NCI-H2196 (cell line): ENCODE measurements at regions not wholly inside any gene's neighbourhood (a gene's known extent, or its start where the extent isn't known, plus 50 kb on each side); places are given as distances from the start of the nearest gene placed in this dataset.
A peak's percentile ranks its signal among the peaks of the same experiment; 100 is the strongest.

Experiments used
- DNase-seq: peaks from one replicate; lab custom pipeline; 2025; ENCODE audit not compliant: unreplicated experiment; lab: John Stamatoyannopoulos, UW

DNA sequence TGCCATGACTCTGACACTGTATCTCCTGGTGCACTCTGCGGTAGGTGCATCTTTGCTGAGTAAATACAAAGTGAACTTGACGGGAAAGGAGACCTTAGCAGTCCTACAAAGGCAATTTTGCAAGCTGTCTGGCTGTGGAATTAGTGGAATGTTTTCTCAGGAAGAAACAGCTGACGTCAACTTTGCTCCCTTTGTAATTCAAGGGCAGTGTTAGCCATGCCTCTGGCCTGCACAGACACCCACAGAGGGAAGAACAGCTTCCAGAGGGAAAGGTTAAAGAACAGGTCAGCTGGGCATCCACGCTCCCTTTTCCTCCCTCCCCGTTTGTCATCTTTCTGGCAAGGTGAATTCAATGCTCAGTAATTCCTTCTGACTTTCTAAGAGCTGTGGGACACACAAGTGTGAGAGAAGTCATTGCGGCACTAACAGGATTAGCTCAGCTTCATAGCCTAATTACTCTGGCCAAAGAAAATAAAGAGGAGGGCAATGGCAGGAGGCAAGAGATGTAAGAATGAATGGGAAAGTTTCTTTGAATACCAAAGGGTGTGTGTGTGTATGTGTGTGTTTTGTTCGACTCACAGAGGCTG lies 476.9 kb upstream of the GOT2 start:
- no peak for DNase-seq

DNA sequence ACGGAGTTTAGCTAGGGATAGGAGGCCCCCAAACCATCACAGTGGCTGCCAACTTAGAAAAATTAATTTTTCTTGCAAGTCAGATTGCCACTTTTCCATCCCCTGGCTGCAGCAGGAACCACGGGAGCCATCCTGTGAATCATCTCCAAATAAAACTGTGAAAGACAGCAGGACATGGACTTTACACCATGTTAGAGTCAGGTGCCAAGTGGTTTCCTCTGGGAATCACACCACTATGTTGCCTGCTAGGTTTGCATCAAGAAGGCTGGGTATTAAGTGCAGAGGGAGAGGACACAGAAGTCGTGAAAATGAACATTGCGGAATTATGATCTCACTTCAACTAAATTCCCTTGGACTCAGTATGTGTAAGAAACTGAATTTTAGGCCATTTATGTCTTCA lies 471.3 kb upstream of the GOT2 start:
- no peak for DNase-seq

DNA sequence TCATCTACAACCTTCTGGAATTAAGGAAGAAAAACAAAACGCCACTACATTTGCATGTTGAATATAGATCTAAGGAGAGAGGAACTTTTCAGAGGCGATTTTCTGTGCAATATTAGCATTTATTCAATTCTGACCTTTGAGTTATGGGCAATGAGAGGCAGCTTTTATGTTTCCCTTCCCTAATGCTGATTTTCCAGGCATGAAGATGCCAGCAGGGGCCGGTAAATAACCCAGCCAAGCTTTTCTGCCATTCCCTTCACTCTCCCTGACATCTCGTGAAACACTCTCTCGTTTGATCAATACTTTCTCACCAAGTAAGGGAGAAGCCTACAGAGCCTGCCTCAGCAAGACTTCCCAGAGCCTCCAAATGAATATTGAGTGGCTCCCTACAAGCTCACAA lies 470.5 kb upstream of the GOT2 start:
- no peak for DNase-seq

DNA sequence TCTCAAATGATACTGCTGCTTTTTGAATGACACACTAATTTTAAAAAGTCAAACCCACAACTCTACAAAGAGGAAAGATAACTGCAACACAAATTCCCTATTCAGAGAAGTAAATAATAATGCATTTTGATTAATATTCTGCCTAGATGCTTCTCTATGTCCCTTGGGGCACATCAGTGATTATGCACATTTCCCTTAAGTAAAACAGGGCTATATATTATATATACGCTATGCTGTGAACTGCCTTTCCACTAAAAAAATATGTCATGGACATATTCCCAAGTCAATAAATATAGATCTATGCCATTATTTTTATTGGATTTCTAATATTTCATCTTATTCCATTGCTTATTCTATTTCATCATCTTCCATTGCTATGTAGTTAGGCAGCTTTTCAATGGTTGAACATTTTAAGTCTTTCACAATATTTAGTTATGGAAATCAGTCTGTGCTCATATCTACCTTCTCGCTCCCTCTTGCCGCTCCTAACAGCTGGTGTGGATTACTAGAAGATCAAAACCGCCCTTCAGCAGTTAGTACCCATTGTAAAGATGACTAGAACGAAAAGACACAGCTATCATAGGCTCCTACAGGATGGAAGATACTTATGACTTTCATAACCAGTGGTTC lies 468.2 kb upstream of the GOT2 start:
- DNase-seq: no peak

DNA sequence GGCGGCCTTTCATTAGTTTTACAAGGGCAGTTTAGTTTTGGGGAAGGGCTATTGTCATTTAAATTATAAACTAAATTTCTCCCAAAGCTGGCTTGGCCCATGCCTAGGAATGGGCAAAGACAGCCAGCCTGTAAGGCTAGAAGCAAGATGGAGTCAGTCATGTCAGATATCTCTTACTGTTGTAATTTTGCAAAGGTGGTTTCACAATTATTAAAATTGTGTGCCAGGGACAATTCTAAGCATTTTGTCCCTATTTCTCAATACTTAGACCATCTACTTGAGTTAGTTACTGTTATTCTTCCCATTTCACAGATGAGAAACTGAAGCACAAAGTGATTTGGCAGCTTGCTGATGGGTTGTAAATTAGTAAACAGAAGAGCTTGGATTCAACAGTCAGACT lies 467.7 kb upstream of the GOT2 start:
- no peak for DNase-seq

DNA sequence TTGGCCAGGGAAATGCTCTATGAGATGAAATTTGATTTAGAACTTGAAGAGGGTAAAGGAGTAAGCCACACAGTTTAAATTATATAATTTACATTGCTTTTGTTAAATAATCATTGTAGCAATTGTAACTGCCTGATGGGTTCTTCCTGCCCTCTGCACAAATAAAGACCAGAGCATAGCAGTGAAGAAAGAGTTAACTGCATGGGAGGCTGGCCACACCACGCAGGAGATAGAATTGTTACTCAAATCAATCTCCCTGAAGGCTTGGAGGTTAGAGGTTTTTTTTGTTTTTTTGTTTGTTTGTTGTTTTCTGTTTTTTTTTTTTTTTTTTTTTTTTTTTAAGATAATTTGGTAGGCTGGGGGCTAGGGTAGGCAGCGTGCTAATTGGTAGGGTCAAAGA lies 467.0 kb upstream of the GOT2 start:
- DNase-seq: no peak

DNA sequence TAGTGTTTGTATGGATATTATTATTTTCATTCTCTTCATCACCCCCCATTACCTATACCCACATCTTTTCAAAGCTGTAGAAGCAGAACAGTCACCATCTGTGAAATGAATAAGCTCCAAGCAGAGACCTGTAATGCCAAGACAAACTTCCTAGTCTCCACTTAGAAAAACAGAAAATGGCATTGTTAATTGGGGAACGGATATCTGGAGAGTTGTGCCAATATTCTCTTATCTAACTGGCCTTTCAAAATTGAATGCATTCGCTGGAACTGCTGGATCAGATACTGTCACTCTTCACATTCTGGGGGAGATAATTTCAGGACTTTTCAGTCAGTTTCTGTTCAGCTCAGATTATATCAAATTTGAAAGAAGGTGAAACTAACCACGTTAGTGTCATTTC lies 464.4 kb upstream of the GOT2 start:
- DNase-seq: no peak

DNA sequence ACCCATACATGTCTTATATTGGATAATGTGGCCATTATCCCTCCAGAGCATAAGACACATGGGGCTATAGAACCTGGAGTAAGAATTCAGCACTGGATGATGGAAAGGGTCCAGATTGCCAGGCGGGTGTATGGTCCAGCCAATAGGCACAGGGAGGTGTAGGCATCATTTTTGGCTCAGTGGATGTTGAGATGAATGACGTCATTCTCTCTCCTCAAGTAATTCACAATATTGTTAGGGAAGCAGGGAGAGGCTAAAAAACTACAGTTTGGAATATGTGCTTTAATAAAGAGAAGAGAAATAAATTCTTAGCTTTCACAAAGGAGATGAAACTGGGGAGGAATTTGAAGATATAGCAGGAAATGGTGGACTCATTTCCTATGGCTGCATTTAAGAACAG lies 461.1 kb upstream of the GOT2 start:
- no peak for DNase-seq

DNA sequence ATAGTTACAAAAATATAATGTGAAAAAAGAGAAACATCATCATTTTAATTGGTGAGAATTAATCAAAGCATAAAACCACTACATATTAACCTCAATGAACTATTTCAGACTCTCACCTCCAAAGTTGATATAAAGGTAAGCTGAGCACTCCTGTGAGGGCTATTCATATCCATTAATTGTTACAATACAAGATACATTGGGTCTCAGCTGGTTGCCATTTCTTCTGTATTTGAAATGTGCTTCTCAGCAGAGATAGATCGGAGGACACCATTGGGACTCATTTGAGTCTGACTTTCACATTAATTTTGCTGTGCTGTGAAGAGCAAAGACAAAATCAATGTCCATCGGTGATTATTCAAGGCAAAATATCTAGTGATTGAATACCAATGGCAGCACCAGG lies 459.5 kb upstream of the GOT2 start:
- DNase-seq: no peak

DNA sequence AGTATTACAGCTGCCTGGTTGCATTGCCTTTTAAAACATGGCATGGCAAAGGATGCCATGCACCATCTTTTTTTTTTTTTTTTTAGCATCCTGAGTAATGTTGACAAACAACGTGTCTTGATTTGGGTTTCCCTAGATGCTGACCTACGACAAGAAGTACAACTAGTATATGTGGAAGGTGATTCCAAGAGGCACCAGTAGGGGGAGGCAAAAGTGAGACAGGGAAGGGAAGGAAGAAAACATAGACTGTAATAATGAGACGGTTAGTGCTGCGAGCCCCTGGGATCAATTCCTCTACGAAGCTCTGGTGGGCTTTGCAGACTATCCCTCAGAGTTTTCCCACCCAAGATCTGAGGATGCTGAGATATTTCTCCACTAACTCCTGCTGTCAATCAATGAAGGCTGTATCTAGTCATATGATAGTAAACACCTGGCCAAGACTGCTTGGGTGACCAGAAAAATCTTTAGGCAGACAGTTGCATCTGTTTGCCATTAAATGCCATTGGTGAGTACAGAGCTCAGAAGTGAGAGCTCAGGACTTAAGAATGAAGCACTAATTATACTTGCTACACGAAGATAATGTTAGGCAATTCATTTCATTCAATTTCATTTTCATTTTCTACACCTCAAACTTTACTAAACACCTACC lies 458.6 kb upstream of the GOT2 start:
- peak; percentile 0 for DNase-seq

DNA sequence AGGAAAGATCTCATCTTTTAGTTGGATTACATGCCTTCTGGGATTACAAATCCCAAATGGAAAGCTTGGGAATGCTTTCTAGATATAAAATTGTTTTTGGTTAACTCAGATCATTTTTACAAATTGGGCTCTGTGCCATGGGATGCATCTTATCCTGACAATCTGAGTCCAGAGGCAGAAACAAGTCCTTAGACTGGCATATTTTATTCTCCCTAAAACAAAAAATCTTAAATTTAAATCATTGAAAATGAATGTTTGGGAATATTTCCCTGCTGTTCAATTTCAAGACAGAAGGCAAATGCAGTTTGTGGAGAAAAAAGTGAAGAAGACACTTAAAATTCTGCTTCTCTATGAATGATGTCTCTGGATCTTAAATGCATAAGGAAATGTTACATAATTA lies 456.6 kb upstream of the GOT2 start:
- DNase-seq: no peak

DNA sequence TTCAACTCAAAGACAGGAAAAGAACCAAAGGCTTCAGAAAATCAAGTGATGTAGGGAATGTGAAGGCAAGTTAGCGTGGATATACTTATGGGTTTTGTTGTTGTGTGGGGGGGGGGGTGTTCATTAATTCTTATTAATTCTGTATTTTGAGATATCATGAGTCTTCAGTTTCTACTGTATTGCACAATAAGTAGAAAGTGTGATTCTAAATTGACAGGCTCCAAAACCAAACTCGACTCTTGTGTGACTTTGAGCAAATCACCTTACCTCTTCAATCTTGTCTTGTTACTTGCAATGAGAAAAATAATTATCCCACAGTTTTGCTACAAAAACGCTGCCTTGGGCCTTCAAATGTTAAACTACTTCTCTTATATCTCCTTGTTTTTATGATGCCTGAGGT lies 453.9 kb upstream of the GOT2 start:
- DNase-seq: no peak

DNA sequence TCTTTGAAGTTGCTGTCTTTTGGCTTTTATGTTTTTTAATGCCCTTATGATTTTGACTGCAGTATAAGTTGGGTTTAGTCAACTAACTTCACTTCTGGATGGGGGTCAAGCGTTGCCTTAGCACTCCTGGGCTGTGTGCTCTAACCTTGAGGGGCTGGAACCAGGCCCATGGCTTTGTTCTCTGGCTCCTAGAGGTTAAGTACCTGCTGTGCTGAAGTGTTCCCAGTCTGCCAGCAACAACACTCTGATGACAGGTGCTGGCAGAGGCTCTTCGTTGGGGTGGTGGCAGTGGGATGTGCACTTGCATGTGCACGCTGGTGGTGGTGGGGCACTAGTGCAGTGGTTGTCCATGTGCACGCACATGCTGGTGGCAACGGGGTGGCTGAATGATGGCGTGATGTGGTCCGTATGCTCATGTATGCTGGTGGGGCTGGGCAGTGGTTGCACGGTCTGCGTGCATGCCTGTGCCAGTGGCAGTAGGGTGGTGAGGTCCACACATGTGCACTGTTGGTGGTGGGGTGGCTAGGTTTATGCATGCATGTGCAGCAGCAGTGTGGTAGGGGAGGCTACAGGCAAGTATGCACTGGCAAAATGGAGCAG lies 447.8 kb upstream of the GOT2 start:
- no peak for DNase-seq

DNA sequence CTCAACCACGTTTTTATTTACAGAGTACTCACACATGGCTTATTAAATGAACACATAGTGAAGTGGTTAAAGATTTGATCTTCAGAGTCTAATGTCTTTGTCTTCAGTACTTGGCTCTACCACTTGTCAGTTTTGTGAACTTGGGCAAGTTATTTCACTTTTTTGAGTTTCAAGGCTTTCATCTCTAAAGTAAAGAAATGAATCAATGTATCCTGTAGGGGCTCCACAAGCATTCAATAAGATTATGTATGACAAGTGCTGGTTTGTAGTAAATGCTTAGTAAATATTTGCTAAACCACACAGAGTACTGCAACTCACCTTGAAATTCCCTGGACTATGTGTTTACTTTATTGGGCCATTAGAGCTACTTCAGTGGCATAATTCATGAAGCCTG lies 446.0 kb upstream of the GOT2 start:
- no peak for DNase-seq

DNA sequence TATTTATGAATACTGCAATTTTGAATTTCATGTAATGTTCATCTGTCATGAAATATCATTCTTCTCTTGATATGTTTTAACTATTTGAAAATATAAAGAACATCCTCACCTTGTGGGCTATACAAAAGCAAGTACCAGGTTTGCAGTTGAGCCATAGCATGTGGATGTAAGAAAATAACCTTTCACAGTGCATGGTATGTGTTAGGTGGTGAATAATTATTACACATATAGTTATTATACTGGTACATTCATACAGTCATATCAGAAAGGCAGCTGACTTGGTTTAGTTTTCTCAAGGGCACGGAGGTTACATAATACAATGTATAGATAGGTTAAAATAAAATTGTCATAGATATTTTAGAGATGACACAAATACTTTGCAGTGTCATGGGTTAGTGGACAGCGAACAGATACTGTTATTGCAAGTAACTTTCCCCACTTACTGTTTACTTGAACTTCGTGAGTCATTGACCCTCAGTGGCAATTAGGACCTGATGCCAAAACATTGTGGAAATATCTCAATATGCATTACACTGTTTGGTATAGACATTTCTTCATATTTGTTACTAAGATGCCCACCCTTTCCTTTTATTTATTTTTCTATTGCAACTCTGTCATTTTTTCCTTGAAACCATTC lies 445.4 kb upstream of the GOT2 start:
- no peak for DNase-seq

DNA sequence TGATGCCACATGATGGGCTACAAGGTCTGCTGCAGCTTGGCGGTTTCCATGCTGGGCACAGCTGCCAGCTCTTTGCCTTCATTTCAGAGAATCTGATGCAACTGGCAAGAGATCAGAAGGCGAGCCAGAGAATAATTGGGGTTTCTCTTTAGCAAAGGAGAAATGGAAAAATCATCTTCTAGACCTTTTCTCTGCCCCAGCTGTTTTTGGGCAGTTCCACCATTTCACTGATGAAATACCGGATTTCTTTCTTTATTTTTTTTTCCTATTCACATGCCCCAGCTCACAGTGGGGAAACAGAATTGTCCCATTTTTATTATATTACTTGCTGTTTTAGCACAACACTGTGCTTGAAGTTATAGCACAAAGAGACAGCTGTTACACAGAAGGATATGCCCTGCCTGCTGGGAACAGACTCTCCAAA lies 439.3 kb upstream of the GOT2 start:
- no peak for DNase-seq

DNA sequence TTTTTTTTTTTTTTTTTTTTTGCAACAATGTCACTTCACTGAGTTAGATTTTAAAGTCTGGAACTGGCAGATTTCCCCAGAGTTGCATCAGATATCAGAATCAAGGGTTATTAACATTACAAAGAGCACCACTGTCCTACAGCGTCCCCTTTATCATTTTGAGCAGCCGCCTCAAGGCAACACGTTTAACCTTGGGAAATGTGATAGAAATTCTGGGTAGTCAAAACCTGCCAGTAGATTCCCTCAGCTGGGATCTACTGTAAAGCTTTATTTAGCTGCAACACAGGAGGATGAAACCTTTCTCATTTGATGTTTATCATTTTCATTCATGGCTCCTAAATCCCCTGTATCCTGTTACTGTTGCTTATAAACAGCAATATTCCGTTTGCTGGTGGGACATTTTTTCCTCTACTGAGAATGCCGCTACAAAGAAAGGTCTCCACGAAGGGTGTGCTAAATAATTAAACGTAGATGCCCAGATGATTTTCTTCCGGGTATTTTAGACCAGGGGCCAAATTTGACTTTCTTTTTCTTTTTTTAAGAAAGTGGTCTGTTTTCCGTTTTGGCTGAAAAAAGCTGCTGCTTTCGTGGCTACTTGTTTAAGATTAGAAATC lies 436.1 kb upstream of the GOT2 start:
- DNase-seq: no peak

DNA sequence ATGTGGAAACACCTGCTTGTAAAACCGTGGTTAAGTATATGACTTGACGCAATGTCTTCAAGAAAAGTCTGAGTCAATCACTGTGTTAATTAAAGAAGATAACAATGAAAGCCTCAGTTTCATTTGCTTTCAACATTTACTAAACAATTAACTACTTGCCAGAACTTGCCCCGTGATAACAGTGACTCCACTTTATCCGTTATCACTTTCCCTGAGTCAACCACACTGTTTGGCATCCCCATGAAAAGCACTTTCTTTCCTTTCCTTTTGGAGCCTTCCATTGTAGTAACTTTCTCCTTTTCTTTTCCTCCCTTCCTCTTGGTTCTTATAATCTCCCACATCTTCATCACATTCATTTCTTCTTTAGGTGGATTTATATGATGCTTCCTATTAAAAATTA lies 435.1 kb upstream of the GOT2 start:
- no peak for DNase-seq

DNA sequence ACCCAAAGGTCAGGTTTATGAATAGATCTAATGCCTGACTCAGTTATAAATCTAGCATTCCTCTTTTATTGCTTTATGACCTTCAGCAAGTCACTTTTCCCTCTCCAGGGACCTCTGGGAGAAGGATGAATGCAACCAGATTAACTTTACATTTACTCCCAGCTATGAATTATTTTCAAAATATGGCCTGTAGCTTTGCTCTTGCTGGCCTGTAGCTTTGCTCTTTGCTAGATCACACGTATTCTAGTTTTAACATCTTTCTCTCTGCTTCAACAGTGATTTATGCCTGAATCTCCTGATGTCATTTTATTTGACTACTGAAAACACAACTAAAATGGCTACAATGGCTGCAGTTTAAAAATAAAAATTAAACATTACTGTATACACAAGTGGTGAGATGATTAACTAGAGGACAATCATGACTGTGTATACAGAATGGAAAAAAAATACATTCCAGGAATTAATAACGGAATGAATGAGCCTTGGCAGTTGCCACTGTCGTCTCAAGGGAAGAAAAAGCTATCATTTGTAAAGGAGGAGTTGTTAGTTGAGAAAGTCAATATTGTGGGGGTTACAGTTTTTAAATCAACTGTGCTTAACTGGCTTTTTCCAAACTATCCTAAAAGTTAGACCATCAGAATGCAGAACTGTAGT lies 434.5 kb upstream of the GOT2 start:
- DNase-seq: no peak

DNA sequence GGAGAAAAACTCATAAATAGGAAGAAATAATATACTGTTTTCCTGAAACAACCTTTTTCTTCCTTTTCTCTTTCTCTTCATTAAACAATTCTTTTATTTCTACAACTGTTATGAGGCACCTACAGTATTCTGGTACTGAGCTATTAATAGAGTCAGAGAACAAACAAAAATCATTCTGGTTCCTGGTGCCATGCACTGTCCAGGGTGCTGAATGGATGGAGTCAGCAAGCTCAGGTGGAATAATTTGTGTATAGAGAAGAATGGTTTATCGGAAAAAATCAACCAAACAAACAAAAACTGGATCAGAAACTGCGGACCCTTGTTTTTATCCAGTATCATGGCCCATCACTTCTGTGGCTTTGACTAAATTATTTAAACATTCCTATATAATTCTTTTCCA lies 430.3 kb upstream of the GOT2 start:
- DNase-seq: no peak
